ENCODE measurements at regions not wholly inside any gene's neighbourhood (a gene's known extent, or its start where the extent isn't known, plus 50 kb on each side); places are given as distances from the start of the nearest gene placed in this dataset.

DNA sequence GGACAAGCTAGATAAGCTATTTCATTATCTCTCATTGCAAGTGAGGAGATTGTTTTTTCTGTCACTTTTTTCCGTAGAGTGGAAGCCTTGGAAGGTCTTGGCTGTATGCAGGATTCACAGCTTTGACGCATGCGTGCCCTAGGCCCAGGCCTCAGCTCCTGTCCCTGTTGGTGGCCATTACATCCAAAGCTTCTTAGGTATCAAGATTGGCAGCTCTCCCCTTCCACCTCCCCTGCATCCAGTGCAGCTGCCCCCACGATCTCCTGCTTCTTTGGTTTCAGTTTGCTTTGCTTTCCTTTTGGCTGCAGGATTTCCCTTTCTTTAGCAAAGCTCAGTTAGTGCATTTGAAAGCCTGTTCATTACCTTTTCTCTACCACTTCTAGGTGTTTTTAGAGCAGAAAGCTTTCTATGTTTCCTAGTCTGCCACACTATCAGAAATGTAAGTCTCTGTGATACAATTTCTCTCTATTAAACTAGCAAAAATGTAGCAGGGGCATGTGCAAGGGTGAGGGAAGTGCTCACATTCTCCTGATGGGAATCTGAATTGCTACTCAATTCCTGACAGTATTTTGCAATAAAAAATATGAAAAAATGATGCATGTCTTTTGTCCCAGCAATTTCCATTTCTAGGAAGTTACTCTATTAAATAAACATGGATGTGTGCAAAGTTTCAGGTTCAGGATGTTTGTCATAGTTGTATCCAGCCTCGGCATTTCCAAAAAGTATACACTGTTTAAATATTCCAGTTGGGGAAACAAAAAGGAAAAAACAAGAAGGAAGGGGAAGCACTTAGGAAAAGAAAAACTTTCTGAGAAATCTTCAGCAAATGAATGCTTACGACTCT, 91.2 kb downstream of the LIPG start:
- Histone ChIP-seq H3K36me3 (ENCODE audit: insufficient read depth, low read length) (no peaks in the 10 kb centered on the region), H3K4me3 (ENCODE audit: low read depth in 1 of 2, low read length in 2 of 2) (no peak overlapping the region), H3K4me1 (ENCODE audit: insufficient read depth, low read length) (no peaks in the 10 kb centered on the region), H2AFZ (ENCODE audit: low read depth, low read length) (no peak overlapping the region), H3K79me2 (ENCODE audit: insufficient read depth, low read length) (no peaks in the 10 kb centered on the region), H3K9ac (ENCODE audit: low read depth, low read length) (no peak overlapping the region), H3K27me3 (ENCODE audit: insufficient read depth, low read length, poor library complexity) (peaks cover 12% of the 10 kb centered on the region), H3K4me2 (ENCODE audit: insufficient read depth, low read length) (no peak overlapping the region), H3K27ac (ENCODE audit: low read length) (no peak overlapping the region), H3K9me3 (ENCODE audit: insufficient read depth, low read length, severe bottlenecking) (no peaks in the 10 kb centered on the region), H4K20me1 (ENCODE audit: insufficient read depth, low read length) (no peaks in the 10 kb centered on the region)
- ATAC-seq (ENCODE audit: insufficient read depth, low read depth) (no peak), DNase-seq (no peak)
- TF ChIP-seq, protein P1, sequence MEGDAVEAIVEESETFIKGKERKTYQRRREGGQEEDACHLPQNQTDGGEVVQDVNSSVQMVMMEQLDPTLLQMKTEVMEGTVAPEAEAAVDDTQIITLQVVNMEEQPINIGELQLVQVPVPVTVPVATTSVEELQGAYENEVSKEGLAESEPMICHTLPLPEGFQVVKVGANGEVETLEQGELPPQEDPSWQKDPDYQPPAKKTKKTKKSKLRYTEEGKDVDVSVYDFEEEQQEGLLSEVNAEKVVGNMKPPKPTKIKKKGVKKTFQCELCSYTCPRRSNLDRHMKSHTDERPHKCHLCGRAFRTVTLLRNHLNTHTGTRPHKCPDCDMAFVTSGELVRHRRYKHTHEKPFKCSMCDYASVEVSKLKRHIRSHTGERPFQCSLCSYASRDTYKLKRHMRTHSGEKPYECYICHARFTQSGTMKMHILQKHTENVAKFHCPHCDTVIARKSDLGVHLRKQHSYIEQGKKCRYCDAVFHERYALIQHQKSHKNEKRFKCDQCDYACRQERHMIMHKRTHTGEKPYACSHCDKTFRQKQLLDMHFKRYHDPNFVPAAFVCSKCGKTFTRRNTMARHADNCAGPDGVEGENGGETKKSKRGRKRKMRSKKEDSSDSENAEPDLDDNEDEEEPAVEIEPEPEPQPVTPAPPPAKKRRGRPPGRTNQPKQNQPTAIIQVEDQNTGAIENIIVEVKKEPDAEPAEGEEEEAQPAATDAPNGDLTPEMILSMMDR (IDR thresholded peaks at IDR 0.05; ENCODE audit: borderline replicate concordance, extremely low read depth, low read length, poor library complexity, severe bottlenecking) = no peak
- no peak for TF ChIP-seq EZH2 (IDR thresholded peaks at IDR 0.05; ENCODE audit: borderline replicate concordance, low read depth, low read length, severe bottlenecking)

- H3K9ac ChIP-seq (ENCODE audit: low read depth, low read length) = no peak overlapping the region
- H3K27me3 ChIP-seq (ENCODE audit: insufficient read depth, low read length, poor library complexity) = peaks cover under 1% of the 10 kb centered on the region
- no peaks in the 10 kb centered on the region for H4K20me1 ChIP-seq (ENCODE audit: insufficient read depth, low read length)
- DNase-seq (no peak), ATAC-seq (ENCODE audit: insufficient read depth, low read depth) (no peak)
- no peaks in the 10 kb centered on the region for H3K9me3 ChIP-seq (ENCODE audit: insufficient read depth, low read length, severe bottlenecking)
- H2AFZ ChIP-seq (ENCODE audit: low read depth, low read length) = no peak overlapping the region
- H3K36me3 ChIP-seq (ENCODE audit: insufficient read depth, low read length) = no peaks in the 10 kb centered on the region
- no peak for TF ChIP-seq EZH2 (IDR thresholded peaks at IDR 0.05; ENCODE audit: borderline replicate concordance, low read depth, low read length, severe bottlenecking)
- TF ChIP-seq, protein P1 (IDR thresholded peaks at IDR 0.05; ENCODE audit: borderline replicate concordance, extremely low read depth, low read length, poor library complexity, severe bottlenecking) = no peak
- no peaks in the 10 kb centered on the region for H3K4me1 ChIP-seq (ENCODE audit: insufficient read depth, low read length)
- no peak overlapping the region for H3K4me2 ChIP-seq (ENCODE audit: insufficient read depth, low read length)
- H3K79me2 ChIP-seq (ENCODE audit: insufficient read depth, low read length) = no peaks in the 10 kb centered on the region
- H3K27ac ChIP-seq (ENCODE audit: low read length) = no peak overlapping the region
- no peak overlapping the region for H3K4me3 ChIP-seq (ENCODE audit: low read depth in 1 of 2, low read length in 2 of 2)
These were observed 89.2 kb downstream of the LIPG start for GRCh38 chr18:49651033-49651432.

GRCh38 chr18:49650426-49650891, 88.6 kb downstream of the LIPG start:
- Histone ChIP-seq H3K4me2 (ENCODE audit: insufficient read depth, low read length) (no peak overlapping the region), H3K27me3 (ENCODE audit: insufficient read depth, low read length, poor library complexity) (no peaks in the 10 kb centered on the region), H3K4me3 (ENCODE audit: low read depth in 1 of 2, low read length in 2 of 2) (no peak overlapping the region), H3K4me1 (ENCODE audit: insufficient read depth, low read length) (no peaks in the 10 kb centered on the region), H3K27ac (ENCODE audit: low read length) (no peak overlapping the region), H3K79me2 (ENCODE audit: insufficient read depth, low read length) (no peaks in the 10 kb centered on the region), H2AFZ (ENCODE audit: low read depth, low read length) (no peak overlapping the region), H3K36me3 (ENCODE audit: insufficient read depth, low read length) (no peaks in the 10 kb centered on the region), H3K9me3 (ENCODE audit: insufficient read depth, low read length, severe bottlenecking) (no peaks in the 10 kb centered on the region), H3K9ac (ENCODE audit: low read depth, low read length) (no peak overlapping the region), H4K20me1 (ENCODE audit: insufficient read depth, low read length) (no peaks in the 10 kb centered on the region)
- ATAC-seq (ENCODE audit: insufficient read depth, low read depth) (no peak), DNase-seq (no peak)
- TF ChIP-seq EZH2 (IDR thresholded peaks at IDR 0.05; ENCODE audit: borderline replicate concordance, low read depth, low read length, severe bottlenecking) = no peak
- TF ChIP-seq, protein P1 (IDR thresholded peaks at IDR 0.05; ENCODE audit: borderline replicate concordance, extremely low read depth, low read length, poor library complexity, severe bottlenecking) = no peak
